Ovary (tissue), 7 donors: ENCODE measurements at regions not wholly inside any gene's neighbourhood (a gene's known extent, or its start where the extent isn't known, plus 50 kb on each side); places are given as distances from the start of the nearest gene placed in this dataset.

Source experiments
- DNase-seq, 5 donors: peaks; one replicate each; pipeline ENCODE4 v3.0.0-alpha.2; 2019 to 2020
- H3K27ac ChIP-seq, 2 donors: fragments of 200-600 bp; one replicate each; pipeline versions ENCODE4 v1.5.1 to v1.8.0; 2019 to 2022
- H3K27me3 ChIP-seq: fragments of 200-600 bp; one replicate; pipeline ENCODE4 v1.8.0; 2022
- H3K36me3 ChIP-seq: fragments of 200-600 bp; sonication (generic); one replicate; pipeline ENCODE4 v1.5.1; 2019
- H3K4me1 ChIP-seq: one replicate; pipeline ENCODE4 v1.8.1; 2013; ENCODE audit warnings: mild to moderate bottlenecking, moderate library complexity; ENCODE audit not compliant: insufficient read depth
- H3K4me3 ChIP-seq: fragments of 200-600 bp; sonication (generic); one replicate; pipeline ENCODE4 v1.5.1; 2017
- H3K9me3 ChIP-seq, 2 donors: fragments of 200-600 bp in 1 of 2; sonication (generic) in 1 of 2; one replicate each; pipeline versions ENCODE4 v1.5.1 to v1.8.1; 2013 to 2019; ENCODE audit warnings: mild to moderate bottlenecking in 1 of 2, moderate library complexity in 1 of 2
- CTCF ChIP-seq, 3 donors: fragments of 450-650 bp in 2 of 3; fragments of 200-600 bp in 1 of 3; IDR thresholded peaks; one replicate each; pipeline versions ENCODE4 v1.5.1 to v1.8.0; 2016 to 2022; ENCODE audit warnings: antibody characterized with exemption in 3 of 3, mild to moderate bottlenecking in 1 of 3
- EP300 ChIP-seq: sonication (generic); formaldehyde crosslinking; IDR thresholded peaks from one replicate; pipeline ENCODE4 v1.6.1; 2017; ENCODE audit warnings: antibody characterized with exemption
- POLR2A ChIP-seq: fragments of 450-650 bp; IDR thresholded peaks from one replicate; pipeline ENCODE4 v1.6.1; 2017; ENCODE audit warnings: antibody characterized with exemption, mild to moderate bottlenecking, moderate library complexity
- WGBS, 3 donors: extraction: QIAGEN DNeasy Blood & Tissue Kit in 1 of 3; methylation state at CpG; one replicate each; pipeline versions ENCODE4 v1.1.5 to v1.1.7; 2013 to 2017; 5-methylcytosine and 5-hydroxymethylcytosine counted together
- intact Hi-C, 4 donors: fragments of 100-400 bp; cut with DNase I; formaldehyde crosslinking; loops; one replicate each; pipeline versions ENCODE4 v1.11.0 to v1.15.1; 2022 to 2023
- donor health status: DM: no; HTN: no; CAD: no; lungs with moderate emphysema.
- donor health status: DM: no; HTN: no; CAD: no.
- donor health status: Bipolar disorder and iron deficiency.
- donor health status: DM: no; HTN: no; CAD: no.
- donor health status: DM: yes; HTN: yes; CAD: no.

DNA sequence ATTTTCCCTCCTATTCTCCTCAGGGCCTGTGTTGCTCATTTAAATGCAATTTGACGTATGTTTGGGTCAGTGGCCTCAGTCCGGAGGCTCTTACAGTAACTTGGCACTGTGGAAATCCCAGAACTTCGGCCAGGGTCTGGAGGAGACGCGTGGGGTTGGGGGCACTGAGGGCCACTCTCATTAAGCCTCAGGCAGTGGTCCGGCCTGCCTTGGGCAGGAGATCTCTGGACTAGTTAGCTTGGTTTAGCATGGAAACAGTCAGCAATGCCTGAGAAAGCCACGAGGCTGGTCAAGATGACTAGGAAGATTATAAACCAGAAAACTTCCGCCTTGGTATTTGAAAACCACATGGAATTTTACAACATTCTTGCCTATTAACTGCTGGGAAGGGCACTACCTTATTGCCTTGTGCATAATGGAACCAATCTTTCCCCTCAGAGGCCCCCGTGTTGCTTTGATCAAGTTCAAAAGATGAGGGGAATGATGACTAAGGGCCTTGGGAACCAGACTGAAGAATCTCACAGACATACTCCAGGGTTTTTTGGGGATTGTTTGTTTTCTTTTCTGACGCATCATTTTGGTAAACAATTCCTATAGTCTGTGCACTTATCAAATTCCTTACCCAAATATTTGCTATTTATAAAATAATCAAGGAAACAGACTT is 206.0 kb upstream of the PREP start:
- peaks cover 11% of the 10 kb centered on the region for H3K4me1 ChIP-seq
- DNase-seq: no peak
- 53 to 68% (median 53%) methylated on average over 10 of the region's 10 CpGs for WGBS, 3 donors
- H3K9me3 ChIP-seq: no peaks in the 10 kb centered on the region
- no peak overlapping the region for H3K4me3 ChIP-seq
- no peaks in the 10 kb centered on the region for H3K27me3 ChIP-seq
- TF ChIP-seq EP300: no peak
- no peak for TF ChIP-seq POLR2A
- TF ChIP-seq CTCF (IDR thresholded peaks at IDR 0.05): no peak
- no peak overlapping the region for H3K27ac ChIP-seq
- intact Hi-C loops: no loop called here
- H3K36me3 ChIP-seq: no peaks in the 10 kb centered on the region

- H3K9me3 ChIP-seq: no peaks in the 10 kb centered on the region
- no peaks in the 10 kb centered on the region for H3K27me3 ChIP-seq
- no peak overlapping the region for H3K4me3 ChIP-seq
- H3K4me1 ChIP-seq: peaks cover 11% of the 10 kb centered on the region
- no peaks in the 10 kb centered on the region for H3K36me3 ChIP-seq
- WGBS, 3 donors: 87 to 93% (median 88%) methylated on average over 5 of the region's 5 CpGs
- intact Hi-C loops: no loop called here
- H3K27ac ChIP-seq: no peak overlapping the region
- TF ChIP-seq POLR2A (no peak), EP300 (no peak), CTCF (IDR thresholded peaks at IDR 0.05) (no peak)
- DNase-seq: no peak
These were observed 205.0 kb upstream of the PREP start for GRCh38 chr6:105607636-105608621.

DNA sequence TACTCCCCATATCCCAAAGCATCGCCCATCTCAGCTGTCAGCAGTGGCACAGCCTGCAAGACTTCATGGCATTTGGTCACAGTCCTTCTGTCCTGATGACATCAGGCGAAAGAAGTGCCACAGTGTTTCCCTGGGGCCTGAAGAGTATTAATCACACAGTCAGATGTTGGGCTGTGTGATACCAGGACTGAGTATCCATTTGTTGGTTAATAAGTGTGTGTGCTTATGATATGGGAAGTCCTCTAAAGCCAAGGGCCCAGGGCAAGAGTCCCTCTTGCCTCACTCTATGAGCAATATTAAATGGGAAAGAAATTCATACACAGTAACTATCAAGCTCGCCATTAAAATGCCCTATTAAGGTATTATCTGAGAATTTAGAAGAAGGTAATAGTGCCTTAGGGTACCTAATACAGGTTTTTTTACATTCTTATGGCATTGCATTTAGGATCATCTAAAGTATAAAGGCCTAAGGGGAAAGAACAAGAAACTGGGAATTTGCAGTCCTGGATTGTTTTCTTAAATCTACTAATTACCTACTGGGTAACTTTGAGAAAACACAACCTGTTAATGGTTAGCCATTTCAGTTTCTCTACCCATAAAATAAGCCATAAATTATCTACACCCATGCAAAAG is 204.1 kb upstream of the PREP start:
- Histone ChIP-seq H3K36me3 (no peaks in the 10 kb centered on the region), H3K27me3 (no peaks in the 10 kb centered on the region), H3K4me1 (peaks cover 11% of the 10 kb centered on the region), H3K4me3 (no peak overlapping the region), H3K9me3 (no peaks in the 10 kb centered on the region), H3K27ac (no peak overlapping the region)
- TF ChIP-seq POLR2A (no peak), CTCF (IDR thresholded peaks at IDR 0.05) (no peak), EP300 (no peak)
- no peak for DNase-seq
- intact Hi-C loops: no loop called here
- 95 to 97% (median 96%) methylated on average over 3 of the region's 3 CpGs for WGBS, 3 donors

GRCh38 chr6:105604587-105604884 is 201.7 kb upstream of the PREP start:
- no peaks in the 10 kb centered on the region for H3K36me3 ChIP-seq
- intact Hi-C loops: no loop called here
- H3K9me3 ChIP-seq: no peaks in the 10 kb centered on the region
- peaks cover 7% of the 10 kb centered on the region for H3K4me1 ChIP-seq
- 60 to 65% (median 63%) methylated on average over 3 of the region's 3 CpGs for WGBS, 3 donors
- no peak for DNase-seq
- no peak overlapping the region for H3K4me3 ChIP-seq
- H3K27me3 ChIP-seq: no peaks in the 10 kb centered on the region
- no peak overlapping the region for H3K27ac ChIP-seq
- TF ChIP-seq EP300 (no peak), CTCF (IDR thresholded peaks at IDR 0.05) (no peak), POLR2A (no peak)
